Spleen (tissue), 7 donors: ENCODE measurements at regions not wholly inside any gene's neighbourhood (a gene's known extent, or its start where the extent isn't known, plus 50 kb on each side); places are given as distances from the start of the nearest gene placed in this dataset.

Experiments
- CTCF ChIP-seq, 11 experiments: fragments of 200-600 bp in 7 of 11; fragments of 450-650 bp in 4 of 11; sonication (generic) in 4 of 11; IDR thresholded peaks in 8 of 11; conservative IDR thresholded peaks in 3 of 11; 1 replicate in 7 of 11; 2 replicates in 4 of 11; pipeline versions ENCODE4 v1.4.0 to v1.8.0; 2016 to 2021; ENCODE audit warnings: antibody characterized with exemption in 11 of 11, inconsistent platforms in 4 of 11, mild to moderate bottlenecking in 1 of 11
- POLR2A ChIP-seq, 3 donors: fragments of 450-650 bp; IDR thresholded peaks; one replicate each; pipeline ENCODE4 v1.5.1; 2017; ENCODE audit warnings: antibody characterized with exemption in 3 of 3, mild to moderate bottlenecking in 1 of 3
- donor health status: DM: no; HTN: no; CAD: no; lungs with moderate emphysema.
- donor health status: DM: no; HTN: no; CAD: no.
- donor health status: DM: no; HTN: no; CAD: no.

- TF ChIP-seq POLR2A (IDR thresholded peaks at IDR 0.05): no peak
- TF ChIP-seq CTCF (IDR thresholded peaks at IDR 0.05 in 8 of 11, conservative IDR thresholded peaks at IDR 0.05 in 3 of 11): no peak
Observed at GRCh38 chr20:47914792-47915191, 129.5 kb upstream of the SULF2 start.
